GM21515 (cell line): ENCODE measurements at regions not wholly inside any gene's neighbourhood (a gene's known extent, or its start where the extent isn't known, plus 50 kb on each side); places are given as distances from the start of the nearest gene placed in this dataset.

ENCODE experiments used
- ATAC-seq: cut with Tn5 transposase; IDR thresholded peaks from one replicate; pipeline ENCODE4 v1.9.1; 2021; ENCODE audit not compliant: unreplicated experiment

- peak; percentile 43 for ATAC-seq
Measured at GRCh38 chr2:204108330-204108751, 171.8 kb downstream of the ICOS start.

- ATAC-seq = no peak
Measured at GRCh38 chr2:204108781-204109295, 172.3 kb downstream of the ICOS start.

- no peak for ATAC-seq
Measured at GRCh38 chr2:204109681-204110080, 173.1 kb downstream of the ICOS start.

- ATAC-seq = peak; percentile 96
Measured at GRCh38 chr2:204110338-204110741, 173.8 kb downstream of the ICOS start.

GRCh38 chr2:204110751-204111516, 174.4 kb downstream of the ICOS start:
- no peak for ATAC-seq

GRCh38 chr2:204112084-204112770, 175.7 kb downstream of the ICOS start:
- ATAC-seq = no peak

- ATAC-seq = no peak
Measured at GRCh38 chr2:204114295-204115136, 178.0 kb downstream of the ICOS start.

- ATAC-seq = no peak
Measured at GRCh38 chr2:204115137-204116056, 178.8 kb downstream of the ICOS start.

GRCh38 chr2:204116159-204116792, 179.7 kb downstream of the ICOS start:
- no peak for ATAC-seq

- no peak for ATAC-seq
Measured at GRCh38 chr2:204122425-204122824, 185.9 kb downstream of the ICOS start.

- ATAC-seq = no peak
Measured at GRCh38 chr2:204124140-204124750, 187.7 kb downstream of the ICOS start.

GRCh38 chr2:204126705-204127104, 190.1 kb downstream of the ICOS start:
- no peak for ATAC-seq

- ATAC-seq = no peak
Measured at GRCh38 chr2:204127238-204127637, 190.7 kb downstream of the ICOS start.

GRCh38 chr2:204129591-204130294, 193.2 kb downstream of the ICOS start:
- no peak for ATAC-seq

GRCh38 chr2:204131621-204132020, 195.1 kb downstream of the ICOS start:
- ATAC-seq = no peak

- no peak for ATAC-seq
Measured at GRCh38 chr2:204133476-204133875, 196.9 kb downstream of the ICOS start.

- ATAC-seq = no peak
Measured at GRCh38 chr2:204134421-204134820, 197.9 kb downstream of the ICOS start.

- no peak for ATAC-seq
Measured at GRCh38 chr2:204135752-204136151, 199.2 kb downstream of the ICOS start.

- no peak for ATAC-seq
Measured at GRCh38 chr2:204138206-204138605, 201.6 kb downstream of the ICOS start.
